ENCODE measurements at regions not wholly inside any gene's neighbourhood (a gene's known extent, or its start where the extent isn't known, plus 50 kb on each side); places are given as distances from the start of the nearest gene placed in this dataset.

DNA sequence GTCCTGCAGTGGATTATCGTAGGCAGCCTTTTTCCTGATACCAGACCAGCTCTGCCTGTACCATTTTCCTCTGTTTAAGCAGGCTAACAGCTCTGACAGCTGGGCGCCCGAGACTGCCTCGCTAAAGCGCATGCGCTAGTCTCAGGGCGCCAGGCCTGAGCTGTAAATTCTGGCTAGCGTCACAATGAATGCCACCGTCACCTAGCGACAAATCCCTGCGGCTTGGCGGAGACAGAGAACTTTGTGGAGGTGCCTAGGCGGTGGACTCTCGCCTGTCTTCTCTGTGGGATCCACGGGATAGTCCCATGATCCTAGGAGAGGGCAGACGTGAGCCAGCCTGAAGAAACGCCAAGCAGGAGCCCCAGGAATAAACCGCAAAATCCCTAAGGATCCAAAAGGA, 573.9 kb downstream of the KCNJ18 start (continued):
- TF ChIP-seq, protein P1, sequence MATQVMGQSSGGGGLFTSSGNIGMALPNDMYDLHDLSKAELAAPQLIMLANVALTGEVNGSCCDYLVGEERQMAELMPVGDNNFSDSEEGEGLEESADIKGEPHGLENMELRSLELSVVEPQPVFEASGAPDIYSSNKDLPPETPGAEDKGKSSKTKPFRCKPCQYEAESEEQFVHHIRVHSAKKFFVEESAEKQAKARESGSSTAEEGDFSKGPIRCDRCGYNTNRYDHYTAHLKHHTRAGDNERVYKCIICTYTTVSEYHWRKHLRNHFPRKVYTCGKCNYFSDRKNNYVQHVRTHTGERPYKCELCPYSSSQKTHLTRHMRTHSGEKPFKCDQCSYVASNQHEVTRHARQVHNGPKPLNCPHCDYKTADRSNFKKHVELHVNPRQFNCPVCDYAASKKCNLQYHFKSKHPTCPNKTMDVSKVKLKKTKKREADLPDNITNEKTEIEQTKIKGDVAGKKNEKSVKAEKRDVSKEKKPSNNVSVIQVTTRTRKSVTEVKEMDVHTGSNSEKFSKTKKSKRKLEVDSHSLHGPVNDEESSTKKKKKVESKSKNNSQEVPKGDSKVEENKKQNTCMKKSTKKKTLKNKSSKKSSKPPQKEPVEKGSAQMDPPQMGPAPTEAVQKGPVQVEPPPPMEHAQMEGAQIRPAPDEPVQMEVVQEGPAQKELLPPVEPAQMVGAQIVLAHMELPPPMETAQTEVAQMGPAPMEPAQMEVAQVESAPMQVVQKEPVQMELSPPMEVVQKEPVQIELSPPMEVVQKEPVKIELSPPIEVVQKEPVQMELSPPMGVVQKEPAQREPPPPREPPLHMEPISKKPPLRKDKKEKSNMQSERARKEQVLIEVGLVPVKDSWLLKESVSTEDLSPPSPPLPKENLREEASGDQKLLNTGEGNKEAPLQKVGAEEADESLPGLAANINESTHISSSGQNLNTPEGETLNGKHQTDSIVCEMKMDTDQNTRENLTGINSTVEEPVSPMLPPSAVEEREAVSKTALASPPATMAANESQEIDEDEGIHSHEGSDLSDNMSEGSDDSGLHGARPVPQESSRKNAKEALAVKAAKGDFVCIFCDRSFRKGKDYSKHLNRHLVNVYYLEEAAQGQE (IDR thresholded peaks at IDR 0.05; ENCODE audit: unreplicated experiment): no peak
- no peak for TF ChIP-seq EZH2 (IDR thresholded peaks at IDR 0.05; ENCODE audit: low read depth, unreplicated experiment)
- TF ChIP-seq POLR2AphosphoS5 (IDR thresholded peaks at IDR 0.05; ENCODE audit: low read depth): no peak
- no peak for TF ChIP-seq CREB1 (CRISPR knock-in tag; IDR thresholded peaks at IDR 0.05; ENCODE audit: low read depth)

- Mint-ChIP-seq H3K9me3 (peaks cover 94% of the 10 kb centered on the region), H3K4me3 (no peak overlapping the region), H3K27me3 (ENCODE audit: insufficient read depth, low read depth, poor library complexity) (peaks cover 11% of the 10 kb centered on the region), H3K36me3 (ENCODE audit: low read depth) (peaks cover 32% of the 10 kb centered on the region), H3K4me1 (no peaks in the 10 kb centered on the region), H3K27ac (no peak overlapping the region)
- no peak for ATAC-seq
- H2AFZ ChIP-seq: no peak overlapping the region
- no peak for TF ChIP-seq EZH2 (IDR thresholded peaks at IDR 0.05; ENCODE audit: low read depth, unreplicated experiment)
- H3K4me1 ChIP-seq (ENCODE audit: insufficient read depth): no peaks in the 10 kb centered on the region
- H3K27me3 ChIP-seq (ENCODE audit: insufficient read depth): no peaks in the 10 kb centered on the region
- H3K9me2 ChIP-seq (ENCODE audit: insufficient read depth): no peaks in the 10 kb centered on the region
- no peak for DNase-seq (ENCODE audit: low spot score)
- H3K36me3 ChIP-seq (ENCODE audit: insufficient read depth): no peaks in the 10 kb centered on the region
- no peak overlapping the region for H3K27ac ChIP-seq (ENCODE audit: low read depth)
- H3K4me2 ChIP-seq: no peak overlapping the region
- H4K20me1 ChIP-seq (replicated peaks; ENCODE audit: insufficient read depth): no peaks in the 10 kb centered on the region
- H3K4me3 ChIP-seq: no peak overlapping the region
- H3K79me2 ChIP-seq (replicated peaks; ENCODE audit: insufficient read depth): no peaks in the 10 kb centered on the region
- no peaks in the 10 kb centered on the region for H3F3A ChIP-seq (replicated peaks; ENCODE audit: low read depth)
These were observed 574.7 kb downstream of the KCNJ18 start for GRCh38 chr17:22267019-22267418.

- no peak for ATAC-seq
- H3K27me3 ChIP-seq (ENCODE audit: insufficient read depth): no peaks in the 10 kb centered on the region
- Mint-ChIP-seq H3K4me3 (no peak overlapping the region), H3K9me3 (peaks cover 95% of the 10 kb centered on the region), H3K36me3 (ENCODE audit: low read depth) (peaks cover 36% of the 10 kb centered on the region), H3K4me1 (no peaks in the 10 kb centered on the region), H3K27ac (no peak overlapping the region), H3K27me3 (ENCODE audit: insufficient read depth, low read depth, poor library complexity) (peaks cover 13% of the 10 kb centered on the region)
- no peak overlapping the region for H3K4me3 ChIP-seq
- no peak overlapping the region for H2AFZ ChIP-seq
- TF ChIP-seq ZNF114 (CRISPR knock-in tag; IDR thresholded peaks at IDR 0.05) (no peak), STAT1 (IDR thresholded peaks at IDR 0.05; ENCODE audit: unreplicated experiment) (no peak), CREB1 (CRISPR knock-in tag; IDR thresholded peaks at IDR 0.05; ENCODE audit: low read depth) (no peak), EZH2 (IDR thresholded peaks at IDR 0.05; ENCODE audit: low read depth, unreplicated experiment) (no peak)
- H3K27ac ChIP-seq (ENCODE audit: low read depth): no peak overlapping the region
- no peaks in the 10 kb centered on the region for H3K36me3 ChIP-seq (ENCODE audit: insufficient read depth)
- no peaks in the 10 kb centered on the region for H3K79me2 ChIP-seq (replicated peaks; ENCODE audit: insufficient read depth)
- H4K20me1 ChIP-seq (replicated peaks; ENCODE audit: insufficient read depth): no peaks in the 10 kb centered on the region
- no peaks in the 10 kb centered on the region for H3F3A ChIP-seq (replicated peaks; ENCODE audit: low read depth)
- H3K4me1 ChIP-seq (ENCODE audit: insufficient read depth): no peaks in the 10 kb centered on the region
- no peak for DNase-seq (ENCODE audit: low spot score)
- no peaks in the 10 kb centered on the region for H3K9me2 ChIP-seq (ENCODE audit: insufficient read depth)
- no peak overlapping the region for H3K4me2 ChIP-seq
These were observed 576.0 kb downstream of the KCNJ18 start for GRCh38 chr17:22268214-22268911.
